HCT116 (cell line): ENCODE measurements at regions not wholly inside any gene's neighbourhood (a gene's known extent, or its start where the extent isn't known, plus 50 kb on each side); places are given as distances from the start of the nearest gene placed in this dataset.

Source experiments
- ATAC-seq: fragments of 200-7000 bp; cut with Tn5 transposase; 2 replicates; pipeline ENCODE4 v1.9.1; 2020; ENCODE audit warnings: mild to moderate bottlenecking, moderate library complexity
- BruUV-seq: library from RNA; stranded (reverse); fragments of 400-500 nt; replicated peaks from 2 replicates; lab custom pipeline; 2021; lab: Mats Ljungman, UMichigan
- CTCF ChIA-PET: fragments of 300-600 bp; sonication (Branson Sonifier 250); formaldehyde crosslinking; loops from one replicate; lab custom pipeline; 2021; ENCODE audit warnings: antibody characterized with exemption; lab: Charles Lee
- POLR2A ChIA-PET: fragments of 300-600, 350-600 bp; sonication (Branson Sonifier 250); formaldehyde crosslinking; loops from one replicate; lab custom pipeline; 2021; ENCODE audit warnings: antibody characterized with exemption; lab: Charles Lee
- RAD21 ChIA-PET, 2 experiments: fragments of 300-600 bp; sonication (Branson Sonifier 250); formaldehyde crosslinking; loops; one replicate each; lab custom pipeline; 2023; ENCODE audit warnings: low total read pairs in 2 of 2; ENCODE audit not compliant: uncharacterized antibody in 2 of 2, unreplicated experiment in 2 of 2, low non-redundant PET in 1 of 2; lab: Charles Lee
- DNase-seq: peaks from one replicate; pipeline ENCODE4 v3.0.0-alpha.2; 2010; ENCODE audit warnings: low read depth, low spot score
- H2AFZ ChIP-seq: fragments of 200-600 bp; shearing (Covaris generic), sonication (generic); 2 replicates; pipeline ENCODE4 v1.6.1; 2017; ENCODE audit warnings: low read depth, mixed run types, mixed read lengths, antibody characterized with exemption, low read length; ENCODE audit not compliant: poor library complexity, severe bottlenecking
- H3K27ac ChIP-seq: 2 replicates; pipeline ENCODE4 v1.5.1; 2012; ENCODE audit warnings: low read depth, low read length
- H3K27me3 ChIP-seq: fragments of 200-600 bp; sonication (generic); 2 replicates; pipeline ENCODE4 v1.6.1; 2016; ENCODE audit warnings: mixed run types, low read length, mixed read lengths; ENCODE audit not compliant: insufficient read depth
- H3K36me3 ChIP-seq, 2 experiments: fragments of 200-500 bp in 1 of 2; fragments of 200-600 bp in 1 of 2; sonication (Bioruptor generic) in 1 of 2; sonication (generic) in 1 of 2; 2 replicates each; pipeline versions ENCODE4 v1.5.1 to v1.6.1; 2014 to 2016; ENCODE audit warnings: low read length in 2 of 2, inconsistent platforms in 1 of 2, mixed read lengths in 1 of 2, mixed run types in 1 of 2; ENCODE audit not compliant: insufficient read depth in 2 of 2, control insufficient read depth in 1 of 2
- H3K4me1 ChIP-seq, 2 experiments: fragments of 200-600 bp in 1 of 2; sonication (generic) in 1 of 2; 2 replicates each; pipeline versions ENCODE4 v1.5.1 to v1.6.1; 2012 to 2017; ENCODE audit warnings: low read length in 2 of 2, inconsistent platforms in 1 of 2, mild to moderate bottlenecking in 1 of 2, mixed read lengths in 1 of 2, mixed run types in 1 of 2, moderate library complexity in 1 of 2; ENCODE audit not compliant: insufficient read depth in 2 of 2, control insufficient read depth in 1 of 2
- H3K4me2 ChIP-seq: fragments of 200-600 bp; sonication (generic); 2 replicates; pipeline ENCODE4 v1.6.1; 2017; ENCODE audit warnings: mixed run types, low read length, mixed read lengths
- H3K4me3 ChIP-seq, 2 experiments: fragments of 200-600 bp in 1 of 2; sonication (generic) in 1 of 2; replicated peaks in 1 of 2; 2 replicates each; pipeline ENCODE4 v1.5.1; 2011 to 2016; ENCODE audit warnings: low read length in 2 of 2, control low read depth in 1 of 2, low read depth in 1 of 2, mild to moderate bottlenecking in 1 of 2, mixed read lengths in 1 of 2, mixed run types in 1 of 2
- H3K79me2 ChIP-seq: fragments of 200-600 bp; sonication (generic); 2 replicates; pipeline ENCODE4 v1.6.1; 2017; ENCODE audit warnings: mild to moderate bottlenecking, mixed run types, low read length, moderate library complexity, mixed read lengths; ENCODE audit not compliant: insufficient read depth
- H3K9ac ChIP-seq: fragments of 200-600 bp; sonication (generic); 2 replicates; pipeline ENCODE4 v1.6.1; 2016; ENCODE audit warnings: low read length, mixed read lengths
- H3K9me2 ChIP-seq: fragments of 200-600 bp; sonication (generic), shearing (Covaris generic); 2 replicates; pipeline ENCODE4 v1.6.1; 2017; ENCODE audit warnings: mixed run types, mild to moderate bottlenecking, moderate library complexity; ENCODE audit not compliant: insufficient read depth
- H3K9me3 ChIP-seq, 2 experiments: fragments of 200-500 bp in 1 of 2; fragments of 200-600 bp in 1 of 2; sonication (Bioruptor generic) in 1 of 2; sonication (generic) in 1 of 2; 2 replicates each; pipeline ENCODE4 v1.6.1; 2014 to 2017; ENCODE audit warnings: low read length in 2 of 2, mixed read lengths in 2 of 2, inconsistent platforms in 1 of 2, low read depth in 1 of 2, mild to moderate bottlenecking in 1 of 2, mixed run types in 1 of 2, moderate library complexity in 1 of 2; ENCODE audit not compliant: control insufficient read depth in 1 of 2, insufficient read depth in 1 of 2
- H4K20me1 ChIP-seq: fragments of 200-600 bp; sonication (generic), shearing (Covaris generic); 2 replicates; pipeline ENCODE4 v1.6.1; 2017; ENCODE audit warnings: mixed run types, mild to moderate bottlenecking, moderate library complexity; ENCODE audit not compliant: insufficient read depth
- ATF3 ChIP-seq: IDR thresholded peaks from 2 replicates; pipeline ENCODE4 v1.6.1; 2012
- CEBPB ChIP-seq: IDR thresholded peaks from 2 replicates; pipeline ENCODE4 v1.6.1; 2012; ENCODE audit warnings: low read depth
- CTCF ChIP-seq, 3 experiments: fragments of 200-600 bp in 1 of 3; sonication (generic) in 1 of 3; IDR thresholded peaks in 2 of 3; conservative IDR thresholded peaks in 1 of 3; 2 replicates each; pipeline ENCODE4 v1.5.1; 2012 to 2017; ENCODE audit warnings: low read depth in 2 of 3, low read length in 2 of 3, antibody characterized with exemption in 1 of 3, borderline replicate concordance in 1 of 3, control low read depth in 1 of 3, mild to moderate bottlenecking in 1 of 3, mixed read lengths in 1 of 3, mixed run types in 1 of 3, moderate library complexity in 1 of 3; ENCODE audit not compliant: insufficient read depth in 1 of 3
- EGR1 ChIP-seq: IDR thresholded peaks from 2 replicates; pipeline ENCODE4 v1.6.1; 2012; ENCODE audit warnings: low read depth
- ELF1 ChIP-seq: IDR thresholded peaks from 2 replicates; pipeline ENCODE4 v1.6.1; 2012; ENCODE audit warnings: low read depth, borderline replicate concordance
- EZH2 ChIP-seq: fragments of 200-600 bp; sonication (generic); IDR thresholded peaks from 2 replicates; pipeline ENCODE4 v1.6.1; 2017; ENCODE audit warnings: antibody characterized with exemption, mixed run types
- EZH2phosphoT487 ChIP-seq: fragments of 200-600 bp; IDR thresholded peaks from 2 replicates; pipeline ENCODE4 v1.6.1; 2018; ENCODE audit warnings: antibody characterized with exemption, borderline replicate concordance
- MAX ChIP-seq: IDR thresholded peaks from 2 replicates; pipeline ENCODE4 v1.6.1; 2012
- POLR2A ChIP-seq: IDR thresholded peaks from 2 replicates; pipeline ENCODE4 v1.7.0; 2011; ENCODE audit warnings: borderline replicate concordance; ENCODE audit not compliant: insufficient read depth, insufficient read length; ENCODE audit errors: extremely low read depth
- POLR2AphosphoS5 ChIP-seq: IDR thresholded peaks from 2 replicates; pipeline ENCODE4 v1.6.1; 2011; ENCODE audit warnings: mild to moderate bottlenecking, low read depth, low read length, moderate library complexity
- RAD21 ChIP-seq: IDR thresholded peaks from 2 replicates; pipeline ENCODE4 v1.6.1; 2012; ENCODE audit warnings: low read depth, mild to moderate bottlenecking
- REST ChIP-seq: IDR thresholded peaks from 2 replicates; pipeline ENCODE4 v1.6.1; 2012; ENCODE audit warnings: low read depth
- SIN3A ChIP-seq: IDR thresholded peaks from 2 replicates; pipeline ENCODE4 v1.6.1; 2012; ENCODE audit warnings: low read depth
- SP1 ChIP-seq: IDR thresholded peaks from 2 replicates; pipeline ENCODE4 v1.6.1; 2012; ENCODE audit warnings: low read depth
- SRF ChIP-seq: IDR thresholded peaks from 2 replicates; pipeline ENCODE4 v1.6.1; 2012; ENCODE audit warnings: low read depth
- TCF7L2 ChIP-seq: IDR thresholded peaks from 2 replicates; pipeline ENCODE4 v1.7.0; 2011; ENCODE audit warnings: borderline replicate concordance, inconsistent platforms; ENCODE audit not compliant: insufficient read depth, insufficient read length; ENCODE audit errors: extremely low read depth
- ZNF274 ChIP-seq: fragments of 200-500 bp; sonication (Bioruptor generic); IDR thresholded peaks from 2 replicates; pipeline ENCODE4 v1.6.1; 2014; ENCODE audit warnings: mild to moderate bottlenecking, low read depth, low read length, inconsistent platforms
- intact Hi-C: fragments of 100-400 bp; cut with micrococcal nuclease; formaldehyde crosslinking; loops from 2 replicates; pipeline ENCODE4 v1.10.0; 2022

GRCh38 chr13:47303626-47304025, 406.8 kb upstream of the HTR2A start:
- Histone ChIP-seq H3K4me2 (no peak overlapping the region), H3K9me3 (no peaks in the 10 kb centered on the region), H3K4me3 (no peak overlapping the region), H3K9me2 (no peaks in the 10 kb centered on the region), H3K27ac (no peak overlapping the region), H3K36me3 (no peaks in the 10 kb centered on the region), H3K27me3 (no peaks in the 10 kb centered on the region), H3K9ac (no peak overlapping the region), H3K4me1 (no peaks in the 10 kb centered on the region), H4K20me1 (no peaks in the 10 kb centered on the region), H3K79me2 (no peaks in the 10 kb centered on the region), H2AFZ (no peak overlapping the region)
- CTCF ChIA-PET: no interaction called here
- TF ChIP-seq SP1 (no peak), CTCF (IDR thresholded peaks at IDR 0.05 in 2 of 3, conservative IDR thresholded peaks at IDR 0.05 in 1 of 3; ENCODE audit: borderline replicate concordance in 1 of 3, insufficient read depth in 1 of 3, low read depth in 2 of 3, low read length in 2 of 3) (no peak), SIN3A (no peak), TCF7L2 (no peak), CEBPB (no peak), ATF3 (no peak), ELF1 (no peak), ZNF274 (no peak), EGR1 (no peak), RAD21 (no peak), MAX (no peak), POLR2AphosphoS5 (no peak), EZH2phosphoT487 (no peak), POLR2A (no peak), SRF (no peak), REST (no peak), EZH2 (no peak)
- no peak for DNase-seq
- ATAC-seq: no peak
- RAD21 ChIA-PET: no interaction called here
- POLR2A ChIA-PET: no interaction called here
- no TSS peak for BruUV-seq
- intact Hi-C loops: no loop called here
